Stimulated activated effector memory CD8-positive, alpha-beta T cell treated with anti-CD3 and anti-CD28 coated beads, Interleukin-12 subunit alpha, Interleukin-12 subunit beta, amount 100 ng/mL, for 72 hours (primary cell): ENCODE measurements at regions not wholly inside any gene's neighbourhood (a gene's known extent, or its start where the extent isn't known, plus 50 kb on each side); places are given as distances from the start of the nearest gene placed in this dataset.

Experiments used
- ATAC-seq: fragments of 150-1000 bp; cut with Tn5 transposase; 2 replicates; pipeline ENCODE4 v1.10.0; 2021
- DNase-seq, 2 donors: peaks; one replicate each; pipeline ENCODE4 v3.0.0; 2021 to 2022; ENCODE audit warnings: low spot score in 2 of 2
- H3K27ac Mint-ChIP-seq: one replicate; pipeline ENCODE4 v1.8.0; 2022; ENCODE audit warnings: mild to moderate bottlenecking, mixed read lengths
- H3K36me3 Mint-ChIP-seq: one replicate; pipeline ENCODE4 v1.8.0; 2022; ENCODE audit warnings: mild to moderate bottlenecking, mixed read lengths
- H3K4me1 Mint-ChIP-seq: one replicate; pipeline ENCODE4 v1.8.0; 2022; ENCODE audit warnings: mixed read lengths
- H3K4me3 Mint-ChIP-seq: one replicate; pipeline ENCODE4 v1.8.0; 2022; ENCODE audit warnings: mild to moderate bottlenecking, mixed read lengths
- H3K9me3 Mint-ChIP-seq: one replicate; pipeline ENCODE4 v1.8.0; 2022; ENCODE audit warnings: mixed read lengths

- H3K36me3 Mint-ChIP-seq = no peaks in the 10 kb centered on the region
- H3K4me3 Mint-ChIP-seq = no peak overlapping the region
These were observed 316.2 kb upstream of the THSD7B start for GRCh38 chr2:136448986-136449780.

GRCh38 chr2:136448432-136448831, 316.9 kb upstream of the THSD7B start:
- DNase-seq (no peak), ATAC-seq (no peak)
- H3K27ac Mint-ChIP-seq = no peak overlapping the region
- no peaks in the 10 kb centered on the region for H3K4me1 Mint-ChIP-seq
- H3K4me3 Mint-ChIP-seq = no peak overlapping the region
- H3K9me3 Mint-ChIP-seq = no peaks in the 10 kb centered on the region
- no peaks in the 10 kb centered on the region for H3K36me3 Mint-ChIP-seq

More at GRCh38 chr2:136448986-136449780, 316.2 kb upstream of the THSD7B start:
- Mint-ChIP-seq H3K27ac (no peak overlapping the region), H3K9me3 (no peaks in the 10 kb centered on the region), H3K4me1 (no peaks in the 10 kb centered on the region)
- DNase-seq = no peak
- no peak for ATAC-seq

GRCh38 chr2:136444323-136444722, 321.0 kb upstream of the THSD7B start:
- H3K27ac Mint-ChIP-seq = no peak overlapping the region
- DNase-seq (no peak), ATAC-seq (no peak)
- no peaks in the 10 kb centered on the region for H3K4me1 Mint-ChIP-seq
- no peaks in the 10 kb centered on the region for H3K36me3 Mint-ChIP-seq
- H3K4me3 Mint-ChIP-seq = no peak overlapping the region
- H3K9me3 Mint-ChIP-seq = no peaks in the 10 kb centered on the region

- no peaks in the 10 kb centered on the region for H3K9me3 Mint-ChIP-seq
- H3K4me1 Mint-ChIP-seq = no peaks in the 10 kb centered on the region
- H3K27ac Mint-ChIP-seq = no peak overlapping the region
- no peaks in the 10 kb centered on the region for H3K36me3 Mint-ChIP-seq
- DNase-seq (no peak), ATAC-seq (no peak)
- H3K4me3 Mint-ChIP-seq = no peak overlapping the region
These were observed 321.7 kb upstream of the THSD7B start for GRCh38 chr2:136443661-136444060.

GRCh38 chr2:136441979-136442714, 323.2 kb upstream of the THSD7B start:
- Mint-ChIP-seq H3K4me1 (no peaks in the 10 kb centered on the region), H3K9me3 (no peaks in the 10 kb centered on the region), H3K27ac (no peak overlapping the region), H3K36me3 (no peaks in the 10 kb centered on the region), H3K4me3 (no peak overlapping the region)
- no peak for ATAC-seq
- DNase-seq = no peak

GRCh38 chr2:136439064-136439676, 321.2 kb upstream of the CXCR4 start:
- Mint-ChIP-seq H3K4me1 (no peaks in the 10 kb centered on the region), H3K4me3 (no peak overlapping the region), H3K27ac (no peak overlapping the region), H3K36me3 (no peaks in the 10 kb centered on the region), H3K9me3 (no peaks in the 10 kb centered on the region)
- DNase-seq (no peak), ATAC-seq (no peak)

- Mint-ChIP-seq H3K4me3 (no peak overlapping the region), H3K4me1 (no peaks in the 10 kb centered on the region), H3K9me3 (no peaks in the 10 kb centered on the region), H3K27ac (no peak overlapping the region), H3K36me3 (no peaks in the 10 kb centered on the region)
- DNase-seq = peak in 1 of 2 donors; percentile 17
- no peak for ATAC-seq
These were observed 319.5 kb upstream of the CXCR4 start for GRCh38 chr2:136437461-136437860.

- Mint-ChIP-seq H3K9me3 (no peaks in the 10 kb centered on the region), H3K27ac (no peak overlapping the region), H3K4me3 (no peak overlapping the region), H3K4me1 (no peaks in the 10 kb centered on the region), H3K36me3 (no peaks in the 10 kb centered on the region)
- DNase-seq = peak in 1 of 2 donors; percentile 23
- ATAC-seq = no peak
These were observed 319.0 kb upstream of the CXCR4 start for GRCh38 chr2:136436936-136437335.

GRCh38 chr2:136434251-136434715, 316.3 kb upstream of the CXCR4 start:
- no peaks in the 10 kb centered on the region for H3K9me3 Mint-ChIP-seq

GRCh38 chr2:136433261-136433660, 315.3 kb upstream of the CXCR4 start:
- no peaks in the 10 kb centered on the region for H3K9me3 Mint-ChIP-seq
- ATAC-seq = no peak

More at GRCh38 chr2:136434251-136434715, 316.3 kb upstream of the CXCR4 start:
- no peaks in the 10 kb centered on the region for H3K36me3 Mint-ChIP-seq
- no peak for ATAC-seq
- H3K4me1 Mint-ChIP-seq = no peaks in the 10 kb centered on the region
- no peak for DNase-seq
- no peak overlapping the region for H3K4me3 Mint-ChIP-seq
- H3K27ac Mint-ChIP-seq = no peak overlapping the region

GRCh38 chr2:136424112-136424511, 306.2 kb upstream of the CXCR4 start:
- peak overlapping the region; percentile 52 for H3K27ac Mint-ChIP-seq
- no peak for ATAC-seq
- H3K9me3 Mint-ChIP-seq = no peaks in the 10 kb centered on the region
- peak overlapping the region; percentile 82 for H3K4me3 Mint-ChIP-seq
- H3K36me3 Mint-ChIP-seq = no peaks in the 10 kb centered on the region
- peak in 1 of 2 donors; percentile 49 for DNase-seq
- H3K4me1 Mint-ChIP-seq = peaks cover 22% of the 10 kb centered on the region

More at GRCh38 chr2:136433261-136433660, 315.3 kb upstream of the CXCR4 start:
- Mint-ChIP-seq H3K4me1 (no peaks in the 10 kb centered on the region), H3K36me3 (no peaks in the 10 kb centered on the region), H3K4me3 (no peak overlapping the region), H3K27ac (no peak overlapping the region)
- DNase-seq = no peak

- H3K9me3 Mint-ChIP-seq = no peaks in the 10 kb centered on the region
- H3K4me3 Mint-ChIP-seq = peak overlapping the region; percentile 82
- H3K27ac Mint-ChIP-seq = peak overlapping the region; percentile 52
- peaks cover 22% of the 10 kb centered on the region for H3K4me1 Mint-ChIP-seq
- peak; percentile 78 to 87 for DNase-seq
- peak; percentile 94 for ATAC-seq
- no peaks in the 10 kb centered on the region for H3K36me3 Mint-ChIP-seq
These were observed 305.6 kb upstream of the CXCR4 start for GRCh38 chr2:136423516-136423996.

GRCh38 chr2:136422512-136422911, 304.6 kb upstream of the CXCR4 start:
- Mint-ChIP-seq H3K4me1 (peaks cover 22% of the 10 kb centered on the region), H3K27ac (no peak overlapping the region), H3K9me3 (no peaks in the 10 kb centered on the region), H3K4me3 (peak overlapping the region; percentile 82), H3K36me3 (no peaks in the 10 kb centered on the region)
- no peak for DNase-seq
- ATAC-seq = no peak

- no peaks in the 10 kb centered on the region for H3K9me3 Mint-ChIP-seq
- no peak overlapping the region for H3K27ac Mint-ChIP-seq
- H3K36me3 Mint-ChIP-seq = no peaks in the 10 kb centered on the region
- ATAC-seq (no peak), DNase-seq (peak in 1 of 2 donors; percentile 30)
- H3K4me1 Mint-ChIP-seq = peaks cover 22% of the 10 kb centered on the region
- H3K4me3 Mint-ChIP-seq = no peak overlapping the region
These were observed 302.4 kb upstream of the CXCR4 start for GRCh38 chr2:136420346-136420745.

- H3K9me3 Mint-ChIP-seq = no peaks in the 10 kb centered on the region
- no peaks in the 10 kb centered on the region for H3K4me1 Mint-ChIP-seq
- H3K27ac Mint-ChIP-seq = no peak overlapping the region
- ATAC-seq = no peak
- no peaks in the 10 kb centered on the region for H3K36me3 Mint-ChIP-seq
- no peak for DNase-seq
- no peak overlapping the region for H3K4me3 Mint-ChIP-seq
These were observed 294.0 kb upstream of the CXCR4 start for GRCh38 chr2:136411946-136412345.
